GM12878 (cell line): ENCODE measurements at regions not wholly inside any gene's neighbourhood (a gene's known extent, or its start where the extent isn't known, plus 50 kb on each side); places are given as distances from the start of the nearest gene placed in this dataset.
"Not testable (repeated sequence)": the region's sequence is repeated elsewhere in the genome, so short reads cannot be mapped to it uniquely, and the experiment has no call there.

Source experiments
- ATAC-seq: fragments of 200-7000 bp; cut with Tn5 transposase; 3 replicates; pipeline ENCODE4 v1.9.1; 2020; ENCODE audit warnings: mild to moderate bottlenecking, moderate library complexity
- BruUV-seq: library from RNA; stranded (reverse); fragments of 400-500 nt; replicated peaks from 2 replicates; lab custom pipeline; 2021; lab: Mats Ljungman, UMichigan
- CTCF ChIA-PET: fragments of 300-600 bp; sonication (Branson Sonifier 250); formaldehyde crosslinking; extraction: SDS; loops from one replicate; lab custom pipeline; 2021; ENCODE audit warnings: inconsistent platforms; lab: Yijun Ruan, JAX
- POLR2A ChIA-PET: fragments of 350-600 bp; formaldehyde crosslinking; extraction: SDS; loops from one replicate; lab custom pipeline; 2021; ENCODE audit warnings: inconsistent platforms; lab: Charles Lee
- RAD21 ChIA-PET: fragments of 300-600 bp; sonication (Branson Sonifier 250); formaldehyde crosslinking; loops from one replicate; lab custom pipeline; 2023; ENCODE audit warnings: antibody characterized with exemption; ENCODE audit not compliant: unreplicated experiment; lab: Charles Lee
- SMC1A ChIA-PET: fragments of 300-600 bp; sonication (Branson Sonifier 250); formaldehyde crosslinking; loops from one replicate; lab custom pipeline; 2023; ENCODE audit not compliant: unreplicated experiment, uncharacterized antibody; lab: Charles Lee
- DNase-seq: peaks from one replicate; pipeline ENCODE4 v3.0.0-alpha.2; 2011; ENCODE audit warnings: low read depth, low spot score
- FAIRE-seq: peaks from 3 replicates; lab custom pipeline; 2011; peaks lifted over from hg19 to GRCh38; lab: Jason Lieb, UNC
- H2AFZ ChIP-seq: 2 replicates; pipeline ENCODE4 v1.6.0; 2011; ENCODE audit warnings: low read depth, low read length, control low read depth; ENCODE audit not compliant: control insufficient read depth
- H3K27ac ChIP-seq: 2 replicates; pipeline ENCODE4 v1.5.1; 2011; ENCODE audit warnings: control low read depth; ENCODE audit not compliant: control insufficient read depth, insufficient read depth
- H3K27me3 ChIP-seq, 2 experiments: replicated peaks in 1 of 2; 2 replicates each; pipeline versions ENCODE4 v1.6.0 to v1.6.1; 2011; ENCODE audit warnings: low read length in 1 of 2; ENCODE audit not compliant: control insufficient read depth in 2 of 2, insufficient read depth in 2 of 2
- H3K36me3 ChIP-seq, 2 experiments: 2 replicates each; pipeline ENCODE4 v1.5.1; 2011; ENCODE audit warnings: low read length in 1 of 2; ENCODE audit not compliant: control insufficient read depth in 2 of 2, insufficient read depth in 2 of 2
- H3K4me1 ChIP-seq: 2 replicates; pipeline ENCODE4 v1.6.1; 2011; ENCODE audit warnings: mild to moderate bottlenecking, low read length, moderate library complexity, mixed read lengths; ENCODE audit not compliant: control insufficient read depth, insufficient read depth
- H3K4me2 ChIP-seq: 2 replicates; pipeline ENCODE4 v1.6.0; 2011; ENCODE audit warnings: control low read depth; ENCODE audit not compliant: control insufficient read depth, insufficient read depth
- H3K4me3 ChIP-seq: fragments of 200-600 bp; sonication (generic); 2 replicates; pipeline ENCODE4 v1.5.1; 2016
- H3K79me2 ChIP-seq: 2 replicates; pipeline ENCODE4 v1.6.0; 2011; ENCODE audit warnings: low read length; ENCODE audit not compliant: control insufficient read depth, insufficient read depth
- H3K9ac ChIP-seq: 2 replicates; pipeline ENCODE4 v1.8.0; 2011; ENCODE audit warnings: low read length, control low read depth, mixed read lengths; ENCODE audit not compliant: control insufficient read depth, insufficient read depth
- H3K9me3 ChIP-seq: replicated peaks from 3 replicates; pipeline ENCODE4 v1.5.1; 2011; ENCODE audit warnings: mild to moderate bottlenecking, low read length; ENCODE audit not compliant: control insufficient read depth, insufficient read depth
- H4K20me1 ChIP-seq: 2 replicates; pipeline ENCODE4 v1.6.0; 2011; ENCODE audit not compliant: control insufficient read depth, insufficient read depth
- BMI1 ChIP-seq: fragments of 450-650 bp; IDR thresholded peaks from 2 replicates; pipeline ENCODE4 v1.6.1; 2016; ENCODE audit warnings: mild to moderate bottlenecking, moderate library complexity, borderline replicate concordance
- CEBPZ ChIP-seq: fragments of 150-350 bp; IDR thresholded peaks from 2 replicates; pipeline ENCODE4 v1.6.1; 2016; ENCODE audit warnings: low read depth, low read length
- CHD1 ChIP-seq: IDR thresholded peaks from 2 replicates; pipeline ENCODE4 v1.6.1; 2012; ENCODE audit warnings: low read depth, low read length, improper control_type of control experiment
- CUX1 ChIP-seq: IDR thresholded peaks from 2 replicates; pipeline ENCODE4 v1.6.1; 2012; ENCODE audit warnings: improper control_type of control experiment, low read depth, low read length; ENCODE audit not compliant: insufficient replicate concordance
- GATAD2B ChIP-seq: fragments of 450-650 bp; conservative IDR thresholded peaks from 2 replicates; pipeline ENCODE4 v1.6.1; 2017; ENCODE audit warnings: low read depth, mild to moderate bottlenecking, moderate library complexity
- NBN ChIP-seq: fragments of 450-650 bp; IDR thresholded peaks from 2 replicates; pipeline ENCODE4 v1.6.1; 2016
- ZSCAN29 ChIP-seq: fragments of 450-650 bp; IDR thresholded peaks from 2 replicates; pipeline ENCODE4 v1.6.1; 2017; ENCODE audit warnings: mild to moderate bottlenecking, moderate library complexity
- WGBS: methylation state at CpG from one replicate; pipeline ENCODE4 v1.1.6; 2016; ENCODE audit warnings: low lambda C conversion rate; ENCODE audit not compliant: insufficient replicate concordance, insufficient coverage; ENCODE audit errors: missing lambda C conversion rate; 5-methylcytosine and 5-hydroxymethylcytosine counted together
- in situ Hi-C: fragments of 300-500 bp; cut with MboI; formaldehyde crosslinking; loops from 9 replicates; pipeline ENCODE4 v1.14.3; 2018; ENCODE audit warnings: mixed read lengths
- intact Hi-C: fragments of 100-400 bp; cut with micrococcal nuclease; formaldehyde crosslinking; loops from one replicate; pipeline ENCODE4 v1.14.2; 2022; ENCODE audit not compliant: unreplicated experiment
- TF ChIP-seq, protein P1 (sequence below): fragments of 450-650 bp; IDR thresholded peaks from 2 replicates; pipeline ENCODE4 v1.6.1; 2017; ENCODE audit warnings: mild to moderate bottlenecking

DNA sequence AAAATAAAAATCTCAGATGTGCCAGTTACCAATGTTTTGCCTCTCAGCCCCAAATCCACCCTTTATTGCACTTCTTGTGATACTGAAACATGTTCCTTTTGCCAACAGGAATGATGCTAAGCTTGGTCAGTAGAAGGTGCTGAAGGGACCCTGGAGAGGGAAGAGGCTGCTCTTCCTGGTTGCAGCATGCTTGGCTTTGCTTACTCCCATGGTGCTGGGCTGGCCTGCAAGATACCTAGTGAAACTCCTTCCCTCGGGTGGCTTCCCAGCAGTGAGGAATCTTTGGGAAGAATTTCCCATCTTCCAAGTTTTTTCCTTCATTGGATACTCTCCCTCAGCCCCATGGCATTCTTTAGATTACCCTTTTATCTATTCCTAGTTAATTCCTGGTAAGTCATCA is 151.8 kb upstream of the TGFBR2 start (continued):
- TF ChIP-seq, protein P1, sequence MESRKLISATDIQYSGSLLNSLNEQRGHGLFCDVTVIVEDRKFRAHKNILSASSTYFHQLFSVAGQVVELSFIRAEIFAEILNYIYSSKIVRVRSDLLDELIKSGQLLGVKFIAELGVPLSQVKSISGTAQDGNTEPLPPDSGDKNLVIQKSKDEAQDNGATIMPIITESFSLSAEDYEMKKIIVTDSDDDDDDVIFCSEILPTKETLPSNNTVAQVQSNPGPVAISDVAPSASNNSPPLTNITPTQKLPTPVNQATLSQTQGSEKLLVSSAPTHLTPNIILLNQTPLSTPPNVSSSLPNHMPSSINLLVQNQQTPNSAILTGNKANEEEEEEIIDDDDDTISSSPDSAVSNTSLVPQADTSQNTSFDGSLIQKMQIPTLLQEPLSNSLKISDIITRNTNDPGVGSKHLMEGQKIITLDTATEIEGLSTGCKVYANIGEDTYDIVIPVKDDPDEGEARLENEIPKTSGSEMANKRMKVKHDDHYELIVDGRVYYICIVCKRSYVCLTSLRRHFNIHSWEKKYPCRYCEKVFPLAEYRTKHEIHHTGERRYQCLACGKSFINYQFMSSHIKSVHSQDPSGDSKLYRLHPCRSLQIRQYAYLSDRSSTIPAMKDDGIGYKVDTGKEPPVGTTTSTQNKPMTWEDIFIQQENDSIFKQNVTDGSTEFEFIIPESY, result no peak
- TF ChIP-seq ZSCAN29 (no peak), CHD1 (no peak), NBN (no peak), BMI1 (no peak), CUX1 (no peak), CEBPZ (no peak), GATAD2B (no peak)

DNA sequence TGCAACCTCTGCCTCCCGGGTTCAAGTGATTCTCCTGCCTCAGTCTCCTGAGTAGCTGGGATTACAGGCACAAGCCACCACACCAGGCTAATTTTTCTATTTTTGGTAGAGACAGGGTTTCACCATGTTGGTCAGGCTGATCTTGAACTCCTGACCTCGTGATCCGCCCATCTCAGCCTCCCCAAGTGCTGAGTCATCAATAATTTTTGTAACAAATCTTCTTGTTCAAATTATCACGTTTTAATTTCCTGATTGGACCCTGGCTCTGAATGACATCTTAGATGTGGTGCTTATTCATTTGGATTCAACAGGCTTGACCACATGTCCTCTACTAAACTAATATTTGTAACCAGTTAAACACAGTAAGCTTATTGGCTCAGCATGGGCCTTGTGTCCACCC is 151.3 kb upstream of the TGFBR2 start:
- H3K27ac ChIP-seq, H3K9me3 ChIP-seq, in situ Hi-C loops, FAIRE-seq, SMC1A ChIA-PET, H3K36me3 ChIP-seq, DNase-seq, H3K4me1 ChIP-seq, H2AFZ ChIP-seq, H3K4me3 ChIP-seq, H4K20me1 ChIP-seq, POLR2A ChIA-PET, H3K27me3 ChIP-seq, H3K79me2 ChIP-seq, BruUV-seq, CTCF ChIA-PET, ATAC-seq, H3K9ac ChIP-seq, H3K4me2 ChIP-seq, intact Hi-C loops: not testable (repeated sequence)
- RAD21 ChIA-PET, result interaction anchor here (1.4 kb wide), 1 partner anchor 20 kb away, joined by 3 read pairs; no protein-coding TSS in a partner anchor
- WGBS, result 0% methylated on average over 4 of the region's 4 CpGs
